ENCODE measurements at regions not wholly inside any gene's neighbourhood (a gene's known extent, or its start where the extent isn't known, plus 50 kb on each side); places are given as distances from the start of the nearest gene placed in this dataset.

DNA sequence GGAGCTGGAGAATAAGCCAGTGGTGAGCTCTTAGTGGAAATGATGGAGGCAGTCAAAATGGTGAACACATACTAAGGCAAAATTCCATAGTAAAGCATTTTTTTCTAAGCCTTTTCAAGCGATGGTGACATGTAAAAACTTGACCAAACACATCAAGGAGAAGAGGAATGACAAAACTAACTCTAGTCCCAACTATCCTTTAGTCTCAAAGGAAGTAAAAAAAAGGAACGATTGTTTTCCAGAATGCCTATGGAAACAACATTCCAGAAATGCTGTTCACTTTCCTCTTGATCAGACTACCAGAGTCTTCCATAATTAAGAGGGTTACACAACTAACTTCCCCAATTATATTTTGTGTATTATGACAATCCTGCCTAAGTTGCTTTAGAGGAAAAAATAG, 715.6 kb downstream of the EPHA4 start:
- ATAC-seq (no peak), DNase-seq (ENCODE audit: low spot score) (no peak)
- Mint-ChIP-seq H3K27me3 (ENCODE audit: low read depth) (peaks cover 4% of the 10 kb centered on the region; the same call in 1 of the 2 replicates), H3K36me3 (no peaks in the 10 kb centered on the region), H3K27ac (peak overlapping the region; percentile 3; the same call in 1 of the 2 replicates), H3K4me3 (no peak overlapping the region), H3K4me1 (peaks cover 24% of the 10 kb centered on the region), H3K9me3 (0 out of 2 replicates have a peak, but pooled peaks cover 9% of the 10 kb centered on the region)
- TF ChIP-seq, protein P1, sequence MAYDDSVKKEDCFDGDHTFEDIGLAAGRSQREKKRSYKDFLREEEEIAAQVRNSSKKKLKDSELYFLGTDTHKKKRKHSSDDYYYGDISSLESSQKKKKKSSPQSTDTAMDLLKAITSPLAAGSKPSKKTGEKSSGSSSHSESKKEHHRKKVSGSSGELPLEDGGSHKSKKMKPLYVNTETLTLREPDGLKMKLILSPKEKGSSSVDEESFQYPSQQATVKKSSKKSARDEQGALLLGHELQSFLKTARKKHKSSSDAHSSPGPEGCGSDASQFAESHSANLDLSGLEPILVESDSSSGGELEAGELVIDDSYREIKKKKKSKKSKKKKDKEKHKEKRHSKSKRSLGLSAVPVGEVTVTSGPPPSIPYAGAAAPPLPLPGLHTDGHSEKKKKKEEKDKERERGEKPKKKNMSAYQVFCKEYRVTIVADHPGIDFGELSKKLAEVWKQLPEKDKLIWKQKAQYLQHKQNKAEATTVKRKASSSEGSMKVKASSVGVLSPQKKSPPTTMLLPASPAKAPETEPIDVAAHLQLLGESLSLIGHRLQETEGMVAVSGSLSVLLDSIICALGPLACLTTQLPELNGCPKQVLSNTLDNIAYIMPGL (CRISPR knock-in tag; IDR thresholded peaks at IDR 0.05) = no peak
- TF ChIP-seq RORB (CRISPR knock-in tag; IDR thresholded peaks at IDR 0.05) = no peak
- TF ChIP-seq, protein P2, sequence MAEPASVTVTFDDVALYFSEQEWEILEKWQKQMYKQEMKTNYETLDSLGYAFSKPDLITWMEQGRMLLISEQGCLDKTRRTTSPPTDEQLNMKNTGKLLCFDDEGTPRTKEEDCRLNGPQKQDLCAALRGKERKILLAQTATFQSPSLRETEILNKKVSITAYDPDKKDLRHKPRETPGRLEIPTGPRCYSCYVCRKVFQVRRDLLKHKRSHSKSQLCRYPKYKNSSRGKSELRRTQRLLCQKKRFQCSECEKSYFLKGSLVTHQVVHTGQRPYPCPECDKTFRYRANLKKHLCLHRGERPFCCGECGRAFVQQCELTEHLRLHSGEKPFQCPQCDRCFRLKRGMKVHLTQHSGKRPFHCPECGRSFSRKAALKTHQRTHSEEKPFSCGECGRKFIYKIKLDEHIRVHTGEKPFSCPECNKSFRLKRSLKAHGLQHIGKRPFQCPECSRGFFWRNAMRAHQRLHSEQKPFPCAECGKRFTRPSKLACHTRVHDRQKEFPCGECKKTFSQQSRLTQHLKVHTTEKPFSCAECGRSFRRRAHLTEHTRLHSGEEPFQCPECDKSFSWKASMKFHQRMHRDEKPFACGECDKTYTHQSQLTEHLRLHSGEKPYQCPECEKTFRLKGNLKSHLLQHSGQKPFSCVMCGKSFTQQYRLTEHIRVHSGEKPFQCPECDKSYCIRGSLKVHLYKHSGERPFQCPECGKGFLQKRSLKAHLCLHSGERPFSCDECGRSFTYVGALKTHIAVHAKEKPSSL (CRISPR knock-in tag; conservative IDR thresholded peaks at IDR 0.05) = no peak
- ChIA-PET CTCF (no interaction called here), POLR2A (no interaction called here)

GRCh38 chr2:220857368-220857767, 714.7 kb downstream of the EPHA4 start:
- Mint-ChIP-seq H3K27me3 (ENCODE audit: low read depth) (peaks cover 4% of the 10 kb centered on the region; the same call in 1 of the 2 replicates), H3K36me3 (no peaks in the 10 kb centered on the region), H3K27ac (no peak overlapping the region), H3K9me3 (0 out of 2 replicates have a peak, but pooled peaks cover 9% of the 10 kb centered on the region), H3K4me3 (no peak overlapping the region), H3K4me1 (peaks cover 24% of the 10 kb centered on the region)
- ATAC-seq = peak; percentile 52
- no peak for DNase-seq (ENCODE audit: low spot score)
- POLR2A ChIA-PET = no interaction called here
- TF ChIP-seq ZNF219 (CRISPR knock-in tag; IDR thresholded peaks at IDR 0.05; ENCODE audit: borderline replicate concordance) = no peak
- TF ChIP-seq, protein P2 (CRISPR knock-in tag; conservative IDR thresholded peaks at IDR 0.05) = no peak
- TF ChIP-seq, protein P3, sequence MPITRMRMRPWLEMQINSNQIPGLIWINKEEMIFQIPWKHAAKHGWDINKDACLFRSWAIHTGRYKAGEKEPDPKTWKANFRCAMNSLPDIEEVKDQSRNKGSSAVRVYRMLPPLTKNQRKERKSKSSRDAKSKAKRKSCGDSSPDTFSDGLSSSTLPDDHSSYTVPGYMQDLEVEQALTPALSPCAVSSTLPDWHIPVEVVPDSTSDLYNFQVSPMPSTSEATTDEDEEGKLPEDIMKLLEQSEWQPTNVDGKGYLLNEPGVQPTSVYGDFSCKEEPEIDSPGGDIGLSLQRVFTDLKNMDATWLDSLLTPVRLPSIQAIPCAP (CRISPR knock-in tag; IDR thresholded peaks at IDR 0.05) = no peak
- TF ChIP-seq, protein P4, sequence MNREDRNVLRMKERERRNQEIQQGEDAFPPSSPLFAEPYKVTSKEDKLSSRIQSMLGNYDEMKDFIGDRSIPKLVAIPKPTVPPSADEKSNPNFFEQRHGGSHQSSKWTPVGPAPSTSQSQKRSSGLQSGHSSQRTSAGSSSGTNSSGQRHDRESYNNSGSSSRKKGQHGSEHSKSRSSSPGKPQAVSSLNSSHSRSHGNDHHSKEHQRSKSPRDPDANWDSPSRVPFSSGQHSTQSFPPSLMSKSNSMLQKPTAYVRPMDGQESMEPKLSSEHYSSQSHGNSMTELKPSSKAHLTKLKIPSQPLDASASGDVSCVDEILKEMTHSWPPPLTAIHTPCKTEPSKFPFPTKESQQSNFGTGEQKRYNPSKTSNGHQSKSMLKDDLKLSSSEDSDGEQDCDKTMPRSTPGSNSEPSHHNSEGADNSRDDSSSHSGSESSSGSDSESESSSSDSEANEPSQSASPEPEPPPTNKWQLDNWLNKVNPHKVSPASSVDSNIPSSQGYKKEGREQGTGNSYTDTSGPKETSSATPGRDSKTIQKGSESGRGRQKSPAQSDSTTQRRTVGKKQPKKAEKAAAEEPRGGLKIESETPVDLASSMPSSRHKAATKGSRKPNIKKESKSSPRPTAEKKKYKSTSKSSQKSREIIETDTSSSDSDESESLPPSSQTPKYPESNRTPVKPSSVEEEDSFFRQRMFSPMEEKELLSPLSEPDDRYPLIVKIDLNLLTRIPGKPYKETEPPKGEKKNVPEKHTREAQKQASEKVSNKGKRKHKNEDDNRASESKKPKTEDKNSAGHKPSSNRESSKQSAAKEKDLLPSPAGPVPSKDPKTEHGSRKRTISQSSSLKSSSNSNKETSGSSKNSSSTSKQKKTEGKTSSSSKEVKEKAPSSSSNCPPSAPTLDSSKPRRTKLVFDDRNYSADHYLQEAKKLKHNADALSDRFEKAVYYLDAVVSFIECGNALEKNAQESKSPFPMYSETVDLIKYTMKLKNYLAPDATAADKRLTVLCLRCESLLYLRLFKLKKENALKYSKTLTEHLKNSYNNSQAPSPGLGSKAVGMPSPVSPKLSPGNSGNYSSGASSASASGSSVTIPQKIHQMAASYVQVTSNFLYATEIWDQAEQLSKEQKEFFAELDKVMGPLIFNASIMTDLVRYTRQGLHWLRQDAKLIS (CRISPR knock-in tag; IDR thresholded peaks at IDR 0.05; ENCODE audit: borderline replicate concordance) = no peak
- no peak for TF ChIP-seq ZNF263 (CRISPR knock-in tag; IDR thresholded peaks at IDR 0.05; ENCODE audit: low read depth)
- TF ChIP-seq SP1 (CRISPR knock-in tag; conservative IDR thresholded peaks at IDR 0.05) = no peak
- TF ChIP-seq NFE2L1 (CRISPR knock-in tag; IDR thresholded peaks at IDR 0.05) = no peak
- no peak for TF ChIP-seq GTF2I (CRISPR knock-in tag; conservative IDR thresholded peaks at IDR 0.05)
- TF ChIP-seq, protein P5, sequence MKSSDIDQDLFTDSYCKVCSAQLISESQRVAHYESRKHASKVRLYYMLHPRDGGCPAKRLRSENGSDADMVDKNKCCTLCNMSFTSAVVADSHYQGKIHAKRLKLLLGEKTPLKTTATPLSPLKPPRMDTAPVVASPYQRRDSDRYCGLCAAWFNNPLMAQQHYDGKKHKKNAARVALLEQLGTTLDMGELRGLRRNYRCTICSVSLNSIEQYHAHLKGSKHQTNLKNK (CRISPR knock-in tag; IDR thresholded peaks at IDR 0.05) = no peak
- TF ChIP-seq, protein P6, sequence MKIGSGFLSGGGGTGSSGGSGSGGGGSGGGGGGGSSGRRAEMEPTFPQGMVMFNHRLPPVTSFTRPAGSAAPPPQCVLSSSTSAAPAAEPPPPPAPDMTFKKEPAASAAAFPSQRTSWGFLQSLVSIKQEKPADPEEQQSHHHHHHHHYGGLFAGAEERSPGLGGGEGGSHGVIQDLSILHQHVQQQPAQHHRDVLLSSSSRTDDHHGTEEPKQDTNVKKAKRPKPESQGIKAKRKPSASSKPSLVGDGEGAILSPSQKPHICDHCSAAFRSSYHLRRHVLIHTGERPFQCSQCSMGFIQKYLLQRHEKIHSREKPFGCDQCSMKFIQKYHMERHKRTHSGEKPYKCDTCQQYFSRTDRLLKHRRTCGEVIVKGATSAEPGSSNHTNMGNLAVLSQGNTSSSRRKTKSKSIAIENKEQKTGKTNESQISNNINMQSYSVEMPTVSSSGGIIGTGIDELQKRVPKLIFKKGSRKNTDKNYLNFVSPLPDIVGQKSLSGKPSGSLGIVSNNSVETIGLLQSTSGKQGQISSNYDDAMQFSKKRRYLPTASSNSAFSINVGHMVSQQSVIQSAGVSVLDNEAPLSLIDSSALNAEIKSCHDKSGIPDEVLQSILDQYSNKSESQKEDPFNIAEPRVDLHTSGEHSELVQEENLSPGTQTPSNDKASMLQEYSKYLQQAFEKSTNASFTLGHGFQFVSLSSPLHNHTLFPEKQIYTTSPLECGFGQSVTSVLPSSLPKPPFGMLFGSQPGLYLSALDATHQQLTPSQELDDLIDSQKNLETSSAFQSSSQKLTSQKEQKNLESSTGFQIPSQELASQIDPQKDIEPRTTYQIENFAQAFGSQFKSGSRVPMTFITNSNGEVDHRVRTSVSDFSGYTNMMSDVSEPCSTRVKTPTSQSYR (CRISPR knock-in tag; IDR thresholded peaks at IDR 0.05) = no peak
- CTCF ChIA-PET = no interaction called here

Data from WTC11 (cell line).